ENCODE measurements at regions not wholly inside any gene's neighbourhood (a gene's known extent, or its start where the extent isn't known, plus 50 kb on each side); places are given as distances from the start of the nearest gene placed in this dataset.

DNA sequence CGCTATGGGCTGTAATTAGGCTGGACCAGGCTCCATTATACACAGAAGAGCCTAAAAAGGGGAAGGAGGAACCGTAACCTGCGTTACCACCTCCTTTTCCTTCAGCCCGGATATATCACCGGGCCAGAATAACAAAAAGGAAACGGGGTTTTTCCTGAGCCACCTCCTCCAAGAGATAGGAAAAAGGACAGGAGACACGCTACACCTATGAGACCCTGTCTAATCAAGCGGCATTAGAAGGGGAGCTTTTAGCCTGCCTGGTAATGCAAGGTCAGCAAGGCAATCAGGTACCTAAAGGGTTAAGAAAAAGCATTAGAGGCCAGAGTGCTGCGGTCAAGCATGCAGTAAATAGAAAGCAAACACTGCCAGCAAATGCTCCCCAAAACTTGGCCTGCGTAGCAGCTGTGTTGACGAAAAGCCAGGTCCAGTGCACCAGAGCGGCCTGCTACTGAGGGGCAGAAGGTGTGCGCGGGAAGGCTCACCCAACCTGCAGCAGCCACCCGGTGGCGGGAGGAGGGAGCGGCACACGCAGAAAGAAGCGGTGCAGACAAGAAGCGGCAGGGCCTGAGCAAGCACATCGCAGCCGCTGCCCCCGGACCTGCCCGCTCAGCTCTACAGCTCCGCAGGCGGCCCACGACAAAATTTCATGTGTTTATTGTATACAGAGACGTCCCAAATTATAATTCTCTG, 1466.1 kb downstream of the UQCRFS1 start:
- no peak for TF ChIP-seq POLR2A (IDR thresholded peaks at IDR 0.05)
- TF ChIP-seq, protein P1, sequence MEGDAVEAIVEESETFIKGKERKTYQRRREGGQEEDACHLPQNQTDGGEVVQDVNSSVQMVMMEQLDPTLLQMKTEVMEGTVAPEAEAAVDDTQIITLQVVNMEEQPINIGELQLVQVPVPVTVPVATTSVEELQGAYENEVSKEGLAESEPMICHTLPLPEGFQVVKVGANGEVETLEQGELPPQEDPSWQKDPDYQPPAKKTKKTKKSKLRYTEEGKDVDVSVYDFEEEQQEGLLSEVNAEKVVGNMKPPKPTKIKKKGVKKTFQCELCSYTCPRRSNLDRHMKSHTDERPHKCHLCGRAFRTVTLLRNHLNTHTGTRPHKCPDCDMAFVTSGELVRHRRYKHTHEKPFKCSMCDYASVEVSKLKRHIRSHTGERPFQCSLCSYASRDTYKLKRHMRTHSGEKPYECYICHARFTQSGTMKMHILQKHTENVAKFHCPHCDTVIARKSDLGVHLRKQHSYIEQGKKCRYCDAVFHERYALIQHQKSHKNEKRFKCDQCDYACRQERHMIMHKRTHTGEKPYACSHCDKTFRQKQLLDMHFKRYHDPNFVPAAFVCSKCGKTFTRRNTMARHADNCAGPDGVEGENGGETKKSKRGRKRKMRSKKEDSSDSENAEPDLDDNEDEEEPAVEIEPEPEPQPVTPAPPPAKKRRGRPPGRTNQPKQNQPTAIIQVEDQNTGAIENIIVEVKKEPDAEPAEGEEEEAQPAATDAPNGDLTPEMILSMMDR (IDR thresholded peaks at IDR 0.05 in 4 of 5, conservative IDR thresholded peaks at IDR 0.05 in 1 of 5): peak in 1 of 5 experiments; percentile 39

All from gastrocnemius medialis (tissue), 4 donors.